ENCODE measurements at regions not wholly inside any gene's neighbourhood (a gene's known extent, or its start where the extent isn't known, plus 50 kb on each side); places are given as distances from the start of the nearest gene placed in this dataset.

DNA sequence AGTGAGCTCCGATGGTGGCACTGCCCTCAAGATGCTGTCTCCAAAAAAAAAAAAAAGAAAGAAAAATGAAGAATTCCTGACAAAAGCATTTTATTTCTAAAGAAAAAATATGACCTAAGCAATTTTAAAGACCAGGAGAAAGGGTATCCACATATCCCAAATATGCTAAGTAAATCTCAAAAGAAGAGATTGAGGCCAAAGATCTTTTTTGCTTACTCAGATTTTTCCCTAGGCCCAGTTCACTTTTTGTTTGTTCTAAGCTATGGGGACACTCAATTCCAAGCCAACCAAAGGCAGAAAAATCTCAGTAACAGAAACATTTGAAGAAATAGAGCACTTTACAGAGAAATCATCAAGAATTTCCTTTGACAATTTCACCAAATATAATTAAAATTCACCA is 150.8 kb downstream of the SOX9 start:
- Histone ChIP-seq H3K36me3 (ENCODE audit: low read length) (no peaks in the 10 kb centered on the region), H3K4me2 (ENCODE audit: low read depth, low read length, poor library complexity, severe bottlenecking) (no peak overlapping the region), H3F3A (ENCODE audit: insufficient read depth) (no peaks in the 10 kb centered on the region), H3K27ac (ENCODE audit: low read depth, low read length) (no peak overlapping the region), H3K9ac (ENCODE audit: low read length) (no peak overlapping the region), H3K79me2 (ENCODE audit: insufficient read depth, low read length) (no peaks in the 10 kb centered on the region), H3K4me3 (ENCODE audit: insufficient read depth, low read length, poor library complexity, severe bottlenecking) (no peak overlapping the region), H4K20me1 (ENCODE audit: low read depth, low read length) (no peaks in the 10 kb centered on the region), H2AFZ (ENCODE audit: low read depth, low read length, severe bottlenecking) (no peak overlapping the region), H3K9me3 (ENCODE audit: insufficient read depth, low read length) (no peaks in the 10 kb centered on the region), H3K27me3 (ENCODE audit: low read length) (no peaks in the 10 kb centered on the region), H3K9me2 (replicated peaks; ENCODE audit: insufficient read depth, low read length) (no peaks in the 10 kb centered on the region)
- no peak for TF ChIP-seq EZH2phosphoT487 (conservative IDR thresholded peaks at IDR 0.05; ENCODE audit: low read length)
- TF ChIP-seq, protein P1, sequence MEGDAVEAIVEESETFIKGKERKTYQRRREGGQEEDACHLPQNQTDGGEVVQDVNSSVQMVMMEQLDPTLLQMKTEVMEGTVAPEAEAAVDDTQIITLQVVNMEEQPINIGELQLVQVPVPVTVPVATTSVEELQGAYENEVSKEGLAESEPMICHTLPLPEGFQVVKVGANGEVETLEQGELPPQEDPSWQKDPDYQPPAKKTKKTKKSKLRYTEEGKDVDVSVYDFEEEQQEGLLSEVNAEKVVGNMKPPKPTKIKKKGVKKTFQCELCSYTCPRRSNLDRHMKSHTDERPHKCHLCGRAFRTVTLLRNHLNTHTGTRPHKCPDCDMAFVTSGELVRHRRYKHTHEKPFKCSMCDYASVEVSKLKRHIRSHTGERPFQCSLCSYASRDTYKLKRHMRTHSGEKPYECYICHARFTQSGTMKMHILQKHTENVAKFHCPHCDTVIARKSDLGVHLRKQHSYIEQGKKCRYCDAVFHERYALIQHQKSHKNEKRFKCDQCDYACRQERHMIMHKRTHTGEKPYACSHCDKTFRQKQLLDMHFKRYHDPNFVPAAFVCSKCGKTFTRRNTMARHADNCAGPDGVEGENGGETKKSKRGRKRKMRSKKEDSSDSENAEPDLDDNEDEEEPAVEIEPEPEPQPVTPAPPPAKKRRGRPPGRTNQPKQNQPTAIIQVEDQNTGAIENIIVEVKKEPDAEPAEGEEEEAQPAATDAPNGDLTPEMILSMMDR (IDR thresholded peaks at IDR 0.05; ENCODE audit: insufficient read depth, low read length, poor library complexity, severe bottlenecking): no peak

DNA sequence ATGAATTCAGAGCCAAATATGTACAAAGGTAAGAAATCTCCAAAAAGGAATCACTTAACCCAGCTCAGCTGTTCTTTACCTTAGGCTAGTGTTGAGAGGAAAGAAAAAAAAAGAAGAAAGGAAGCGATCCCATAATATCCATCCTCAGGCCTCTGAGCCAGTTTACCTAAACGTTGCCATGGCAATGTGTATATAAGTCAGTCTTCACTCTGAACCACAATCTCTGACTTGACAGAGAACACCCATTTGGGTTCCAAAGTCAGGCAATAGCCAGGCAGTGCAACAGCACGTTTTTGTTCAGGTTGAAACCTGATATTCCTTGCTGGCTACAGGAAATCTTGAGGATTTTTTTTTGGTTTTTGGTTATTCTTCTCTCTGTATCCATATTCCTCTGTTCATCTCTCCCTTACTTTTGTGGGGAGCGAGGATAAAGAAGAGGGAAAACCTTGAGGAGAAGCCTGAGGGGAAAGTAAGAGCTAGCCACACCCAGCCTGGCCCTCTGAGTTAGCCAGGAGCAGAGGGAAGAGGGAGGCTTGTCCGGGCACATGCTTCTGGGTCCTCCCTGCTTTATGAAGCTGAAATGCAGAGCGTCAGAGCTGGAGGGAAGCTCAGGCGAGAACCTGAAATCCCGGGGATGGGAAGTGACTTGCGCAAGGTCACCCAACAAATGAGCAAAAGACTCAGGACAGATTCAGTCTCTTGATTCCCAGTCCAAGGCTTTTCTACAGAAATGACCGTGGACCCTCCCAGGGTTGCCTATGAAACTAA is 152.7 kb downstream of the SOX9 start:
- no peak overlapping the region for H3K9ac ChIP-seq (ENCODE audit: low read length)
- H4K20me1 ChIP-seq (ENCODE audit: low read depth, low read length): no peaks in the 10 kb centered on the region
- no peaks in the 10 kb centered on the region for H3K79me2 ChIP-seq (ENCODE audit: insufficient read depth, low read length)
- no peaks in the 10 kb centered on the region for H3K36me3 ChIP-seq (ENCODE audit: low read length)
- H2AFZ ChIP-seq (ENCODE audit: low read depth, low read length, severe bottlenecking): no peak overlapping the region
- no peak overlapping the region for H3K4me2 ChIP-seq (ENCODE audit: low read depth, low read length, poor library complexity, severe bottlenecking)
- H3K4me3 ChIP-seq (ENCODE audit: insufficient read depth, low read length, poor library complexity, severe bottlenecking): no peak overlapping the region
- H3K27me3 ChIP-seq (ENCODE audit: low read length): no peaks in the 10 kb centered on the region
- no peaks in the 10 kb centered on the region for H3K9me3 ChIP-seq (ENCODE audit: insufficient read depth, low read length)
- TF ChIP-seq EZH2phosphoT487 (conservative IDR thresholded peaks at IDR 0.05; ENCODE audit: low read length): no peak
- TF ChIP-seq, protein P1 (IDR thresholded peaks at IDR 0.05; ENCODE audit: insufficient read depth, low read length, poor library complexity, severe bottlenecking): no peak
- no peaks in the 10 kb centered on the region for H3K9me2 ChIP-seq (replicated peaks; ENCODE audit: insufficient read depth, low read length)
- H3F3A ChIP-seq (ENCODE audit: insufficient read depth): no peaks in the 10 kb centered on the region
- no peak overlapping the region for H3K27ac ChIP-seq (ENCODE audit: low read depth, low read length)

DNA sequence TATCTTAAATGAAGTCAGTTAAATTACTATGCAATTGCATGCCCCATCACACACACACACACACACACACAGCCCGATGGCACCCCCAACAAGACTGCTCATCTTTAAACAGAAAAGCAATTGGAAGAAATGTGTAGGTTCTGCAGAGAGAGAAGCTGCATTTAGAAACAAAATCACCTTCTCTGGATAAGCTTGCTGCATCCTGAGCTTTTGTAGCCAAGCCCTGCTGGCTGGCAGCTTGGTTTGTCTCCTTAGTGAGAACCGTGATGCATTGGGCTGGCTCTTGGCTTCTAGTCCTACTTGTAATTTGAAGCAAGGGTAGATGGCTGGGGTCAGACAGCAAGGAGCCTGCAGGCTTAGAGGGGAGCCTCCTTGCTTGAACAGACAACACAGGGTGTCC is 153.8 kb downstream of the SOX9 start:
- Histone ChIP-seq H3K9me3 (ENCODE audit: insufficient read depth, low read length) (no peaks in the 10 kb centered on the region), H3F3A (ENCODE audit: insufficient read depth) (no peaks in the 10 kb centered on the region), H3K4me2 (ENCODE audit: low read depth, low read length, poor library complexity, severe bottlenecking) (no peak overlapping the region), H2AFZ (ENCODE audit: low read depth, low read length, severe bottlenecking) (no peak overlapping the region), H3K27ac (ENCODE audit: low read depth, low read length) (no peak overlapping the region), H4K20me1 (ENCODE audit: low read depth, low read length) (no peaks in the 10 kb centered on the region), H3K79me2 (ENCODE audit: insufficient read depth, low read length) (no peaks in the 10 kb centered on the region), H3K9me2 (replicated peaks; ENCODE audit: insufficient read depth, low read length) (no peaks in the 10 kb centered on the region), H3K27me3 (ENCODE audit: low read length) (no peaks in the 10 kb centered on the region), H3K4me3 (ENCODE audit: insufficient read depth, low read length, poor library complexity, severe bottlenecking) (no peak overlapping the region), H3K9ac (ENCODE audit: low read length) (no peak overlapping the region), H3K36me3 (ENCODE audit: low read length) (no peaks in the 10 kb centered on the region)
- TF ChIP-seq, protein P1 (IDR thresholded peaks at IDR 0.05; ENCODE audit: insufficient read depth, low read length, poor library complexity, severe bottlenecking): no peak
- TF ChIP-seq EZH2phosphoT487 (conservative IDR thresholded peaks at IDR 0.05; ENCODE audit: low read length): no peak
